ENCODE measurements at regions not wholly inside any gene's neighbourhood (a gene's known extent, or its start where the extent isn't known, plus 50 kb on each side); places are given as distances from the start of the nearest gene placed in this dataset.

- no peak overlapping the region for H3K27ac ChIP-seq (ENCODE audit: extremely low read length, insufficient read depth, low read length)
- no peak overlapping the region for H3K4me2 ChIP-seq (ENCODE audit: low read depth, low read length)
- H3K4me1 ChIP-seq (ENCODE audit: insufficient read depth, low read length): peaks cover 30% of the 10 kb centered on the region
- CTCF ChIA-PET (ENCODE audit: low intra/inter-chr PET ratio, low total read pairs): no interaction called here
- no peaks in the 10 kb centered on the region for H3K9me3 ChIP-seq (ENCODE audit: low read length)
- WGBS (ENCODE audit: low lambda C conversion rate): 87% methylated on average over 2 of the region's 2 CpGs
- H3K9ac ChIP-seq (ENCODE audit: insufficient read depth, low read depth, low read length): no peak overlapping the region
- H3K27me3 ChIP-seq (ENCODE audit: control insufficient read depth in 1 of 2, insufficient read depth in 2 of 2, low read length in 2 of 2): 0 out of 5 replicates have a peak, but pooled peaks cover 0 to 3% of the 10 kb centered on the region in 2 experiments
- ATAC-seq (no peak), FAIRE-seq (no peak), DNase-seq (ENCODE audit: low spot score) (no peak)
- no peaks in the 10 kb centered on the region for H3K36me3 ChIP-seq (replicated peaks in 1 of 2; ENCODE audit: control insufficient read depth in 1 of 2, insufficient read depth in 2 of 2, low read length in 2 of 2)
- intact Hi-C loops (cut with micrococcal nuclease; ENCODE audit: unreplicated experiment) (no loop called here), in situ Hi-C loops (cut with HindIII; ENCODE audit: extremely low pct_ligation_motif_present, low pct_unique_long_range_greater_than_20kb) (no loop called here)
- no peak overlapping the region for H2AFZ ChIP-seq (ENCODE audit: low read length)
- H3K4me3 ChIP-seq (replicated peaks in 1 of 3; ENCODE audit: insufficient read depth in 1 of 3, low read depth in 2 of 3, low read length in 3 of 3): no peak overlapping the region
- TF ChIP-seq, protein P1, sequence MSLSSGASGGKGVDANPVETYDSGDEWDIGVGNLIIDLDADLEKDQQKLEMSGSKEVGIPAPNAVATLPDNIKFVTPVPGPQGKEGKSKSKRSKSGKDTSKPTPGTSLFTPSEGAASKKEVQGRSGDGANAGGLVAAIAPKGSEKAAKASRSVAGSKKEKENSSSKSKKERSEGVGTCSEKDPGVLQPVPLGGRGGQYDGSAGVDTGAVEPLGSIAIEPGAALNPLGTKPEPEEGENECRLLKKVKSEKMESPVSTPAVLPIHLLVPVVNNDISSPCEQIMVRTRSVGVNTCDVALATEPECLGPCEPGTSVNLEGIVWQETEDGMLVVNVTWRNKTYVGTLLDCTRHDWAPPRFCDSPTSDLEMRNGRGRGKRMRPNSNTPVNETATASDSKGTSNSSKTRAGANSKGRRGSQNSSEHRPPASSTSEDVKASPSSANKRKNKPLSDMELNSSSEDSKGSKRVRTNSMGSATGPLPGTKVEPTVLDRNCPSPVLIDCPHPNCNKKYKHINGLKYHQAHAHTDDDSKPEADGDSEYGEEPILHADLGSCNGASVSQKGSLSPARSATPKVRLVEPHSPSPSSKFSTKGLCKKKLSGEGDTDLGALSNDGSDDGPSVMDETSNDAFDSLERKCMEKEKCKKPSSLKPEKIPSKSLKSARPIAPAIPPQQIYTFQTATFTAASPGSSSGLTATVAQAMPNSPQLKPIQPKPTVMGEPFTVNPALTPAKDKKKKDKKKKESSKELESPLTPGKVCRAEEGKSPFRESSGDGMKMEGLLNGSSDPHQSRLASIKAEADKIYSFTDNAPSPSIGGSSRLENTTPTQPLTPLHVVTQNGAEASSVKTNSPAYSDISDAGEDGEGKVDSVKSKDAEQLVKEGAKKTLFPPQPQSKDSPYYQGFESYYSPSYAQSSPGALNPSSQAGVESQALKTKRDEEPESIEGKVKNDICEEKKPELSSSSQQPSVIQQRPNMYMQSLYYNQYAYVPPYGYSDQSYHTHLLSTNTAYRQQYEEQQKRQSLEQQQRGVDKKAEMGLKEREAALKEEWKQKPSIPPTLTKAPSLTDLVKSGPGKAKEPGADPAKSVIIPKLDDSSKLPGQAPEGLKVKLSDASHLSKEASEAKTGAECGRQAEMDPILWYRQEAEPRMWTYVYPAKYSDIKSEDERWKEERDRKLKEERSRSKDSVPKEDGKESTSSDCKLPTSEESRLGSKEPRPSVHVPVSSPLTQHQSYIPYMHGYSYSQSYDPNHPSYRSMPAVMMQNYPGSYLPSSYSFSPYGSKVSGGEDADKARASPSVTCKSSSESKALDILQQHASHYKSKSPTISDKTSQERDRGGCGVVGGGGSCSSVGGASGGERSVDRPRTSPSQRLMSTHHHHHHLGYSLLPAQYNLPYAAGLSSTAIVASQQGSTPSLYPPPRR (CRISPR knock-in tag; IDR thresholded peaks at IDR 0.05; ENCODE audit: borderline replicate concordance): no peak
- TF ChIP-seq ZNF317 (CRISPR knock-in tag; IDR thresholded peaks at IDR 0.05) (no peak), RNF2 (conservative IDR thresholded peaks at IDR 0.05; ENCODE audit: low read depth) (no peak), SIN3B (IDR thresholded peaks at IDR 0.05; ENCODE audit: low read length) (no peak)
- TF ChIP-seq, protein P2, sequence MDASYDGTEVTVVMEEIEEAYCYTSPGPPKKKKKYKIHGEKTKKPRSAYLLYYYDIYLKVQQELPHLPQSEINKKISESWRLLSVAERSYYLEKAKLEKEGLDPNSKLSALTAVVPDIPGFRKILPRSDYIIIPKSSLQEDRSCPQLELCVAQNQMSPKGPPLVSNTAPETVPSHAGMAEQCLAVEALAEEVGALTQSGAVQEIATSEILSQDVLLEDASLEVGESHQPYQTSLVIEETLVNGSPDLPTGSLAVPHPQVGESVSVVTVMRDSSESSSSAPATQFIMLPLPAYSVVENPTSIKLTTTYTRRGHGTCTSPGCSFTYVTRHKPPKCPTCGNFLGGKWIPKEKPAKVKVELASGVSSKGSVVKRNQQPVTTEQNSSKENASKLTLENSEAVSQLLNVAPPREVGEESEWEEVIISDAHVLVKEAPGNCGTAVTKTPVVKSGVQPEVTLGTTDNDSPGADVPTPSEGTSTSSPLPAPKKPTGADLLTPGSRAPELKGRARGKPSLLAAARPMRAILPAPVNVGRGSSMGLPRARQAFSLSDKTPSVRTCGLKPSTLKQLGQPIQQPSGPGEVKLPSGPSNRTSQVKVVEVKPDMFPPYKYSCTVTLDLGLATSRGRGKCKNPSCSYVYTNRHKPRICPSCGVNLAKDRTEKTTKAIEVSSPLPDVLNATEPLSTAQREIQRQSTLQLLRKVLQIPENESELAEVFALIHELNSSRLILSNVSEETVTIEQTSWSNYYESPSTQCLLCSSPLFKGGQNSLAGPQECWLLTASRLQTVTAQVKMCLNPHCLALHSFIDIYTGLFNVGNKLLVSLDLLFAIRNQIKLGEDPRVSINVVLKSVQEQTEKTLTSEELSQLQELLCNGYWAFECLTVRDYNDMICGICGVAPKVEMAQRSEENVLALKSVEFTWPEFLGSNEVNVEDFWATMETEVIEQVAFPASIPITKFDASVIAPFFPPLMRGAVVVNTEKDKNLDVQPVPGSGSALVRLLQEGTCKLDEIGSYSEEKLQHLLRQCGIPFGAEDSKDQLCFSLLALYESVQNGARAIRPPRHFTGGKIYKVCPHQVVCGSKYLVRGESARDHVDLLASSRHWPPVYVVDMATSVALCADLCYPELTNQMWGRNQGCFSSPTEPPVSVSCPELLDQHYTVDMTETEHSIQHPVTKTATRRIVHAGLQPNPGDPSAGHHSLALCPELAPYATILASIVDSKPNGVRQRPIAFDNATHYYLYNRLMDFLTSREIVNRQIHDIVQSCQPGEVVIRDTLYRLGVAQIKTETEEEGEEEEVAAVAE (CRISPR knock-in tag; IDR thresholded peaks at IDR 0.05; ENCODE audit: borderline replicate concordance): no peak
- TF ChIP-seq, protein P3, sequence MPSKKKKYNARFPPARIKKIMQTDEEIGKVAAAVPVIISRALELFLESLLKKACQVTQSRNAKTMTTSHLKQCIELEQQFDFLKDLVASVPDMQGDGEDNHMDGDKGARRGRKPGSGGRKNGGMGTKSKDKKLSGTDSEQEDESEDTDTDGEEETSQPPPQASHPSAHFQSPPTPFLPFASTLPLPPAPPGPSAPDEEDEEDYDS (CRISPR knock-in tag; IDR thresholded peaks at IDR 0.05): no peak
- BruUV-seq (replicated peaks): no TSS peak
- H3K79me2 ChIP-seq (ENCODE audit: insufficient read depth, low read length): no peaks in the 10 kb centered on the region
- POLR2A ChIA-PET: no interaction called here
- no peaks in the 10 kb centered on the region for H4K20me1 ChIP-seq (ENCODE audit: insufficient read depth, low read length)
Measured at GRCh38 chr17:62167076-62167475, 102.0 kb upstream of the MED13 start.

Data from HepG2 (cell line).